ENCODE measurements at regions not wholly inside any gene's neighbourhood (a gene's known extent, or its start where the extent isn't known, plus 50 kb on each side); places are given as distances from the start of the nearest gene placed in this dataset.
"Not testable (repeated sequence)": the region's sequence is repeated elsewhere in the genome, so short reads cannot be mapped to it uniquely, and the experiment has no call there.

DNA sequence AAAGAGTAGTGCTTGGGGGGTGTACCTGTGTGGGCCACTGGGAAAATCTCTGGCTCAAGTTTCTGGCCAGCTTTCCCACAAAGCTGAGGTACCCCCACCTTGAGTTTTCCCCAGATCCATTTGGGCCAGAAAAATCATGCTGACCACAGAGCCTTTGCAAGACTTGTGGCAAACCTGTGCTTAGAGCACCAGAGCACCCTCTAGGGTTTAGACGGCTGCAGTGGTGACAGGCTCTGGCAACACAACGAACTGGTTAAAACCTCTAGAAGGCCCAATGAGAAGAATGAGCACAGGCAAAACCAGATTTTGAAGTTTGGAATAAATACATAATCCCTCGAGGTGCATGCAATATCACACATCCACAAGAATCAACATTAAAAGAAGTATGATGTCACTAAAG is 290.7 kb upstream of the FOLH1 start:
- no peak for DNase-seq

- no peak for DNase-seq
Observed at GRCh38 chr11:49505231-49505630, 296.8 kb upstream of the FOLH1 start.

DNA sequence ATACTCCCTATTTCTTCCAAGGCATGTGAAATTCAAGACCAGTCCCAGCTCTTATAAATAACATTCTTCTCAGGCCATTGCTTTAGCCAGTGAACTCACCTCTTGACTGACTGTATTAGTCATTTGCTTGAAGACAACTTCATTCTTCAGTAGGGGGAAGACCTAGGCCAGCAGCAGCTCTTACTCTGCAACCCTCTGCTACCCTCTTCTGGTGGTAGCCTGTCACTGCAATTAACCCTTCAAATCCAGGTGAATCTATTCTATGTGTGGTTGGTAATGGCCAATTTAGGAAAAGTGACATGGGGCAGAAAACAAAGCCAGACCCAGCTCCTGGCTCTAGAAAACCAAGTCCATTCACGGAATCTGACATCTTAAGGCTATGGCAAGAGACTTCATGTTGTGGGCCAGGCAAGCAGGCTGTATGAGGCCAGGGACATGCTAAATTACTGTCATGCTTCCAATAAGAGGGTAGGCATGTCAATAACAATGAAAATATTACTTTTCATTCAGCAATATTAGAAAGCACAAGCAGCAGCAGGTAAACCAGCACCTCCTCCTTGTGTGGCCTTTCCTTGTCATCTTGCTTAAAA is 317.9 kb upstream of the FOLH1 start:
- peak in 1 of 2 experiments; percentile 16 for DNase-seq

DNA sequence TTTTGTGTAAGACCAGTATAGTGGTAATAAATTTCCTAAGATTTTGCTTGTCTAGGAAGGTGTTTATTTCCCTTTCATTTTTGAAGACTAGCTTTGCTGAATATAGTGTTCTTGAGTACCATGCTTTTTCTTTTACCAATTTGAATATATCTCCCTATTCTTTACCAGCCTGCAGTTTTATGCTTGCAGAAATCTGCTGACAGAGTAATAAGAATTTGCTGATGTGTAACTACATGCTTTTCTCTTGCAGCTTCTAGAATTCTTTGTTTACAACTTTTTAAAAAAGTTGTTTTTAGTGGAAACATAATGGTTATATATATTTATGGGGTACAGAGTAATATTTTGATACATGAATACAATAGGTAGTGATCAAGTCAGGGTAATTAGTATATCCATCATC is 324.8 kb upstream of the FOLH1 start:
- DNase-seq: no peak

DNA sequence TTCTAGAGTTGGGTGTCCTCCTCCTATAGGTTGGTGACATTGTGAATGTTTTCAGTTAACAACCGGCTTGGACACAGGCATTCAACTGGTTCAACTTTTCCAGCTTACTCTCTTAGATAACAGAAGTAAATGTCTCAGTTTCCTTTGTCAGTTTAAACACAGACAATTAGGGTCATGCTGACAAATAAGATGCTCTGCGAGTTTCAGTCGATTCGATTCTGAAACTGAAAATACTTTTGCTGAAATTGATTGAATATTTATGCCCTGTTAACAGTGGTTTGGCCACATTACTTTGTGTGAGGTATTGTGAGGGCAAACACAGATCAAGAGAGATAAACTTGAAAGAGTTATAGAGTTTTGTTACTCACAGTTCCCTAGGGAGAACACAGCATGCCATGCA is 330.5 kb upstream of the FOLH1 start:
- not testable (repeated sequence) for DNase-seq

- DNase-seq: not testable (repeated sequence)
Observed at GRCh38 chr11:49558261-49558847, 350.0 kb upstream of the FOLH1 start.

GRCh38 chr11:49560593-49560992 is 352.2 kb upstream of the FOLH1 start:
- DNase-seq: not testable (repeated sequence)

DNA sequence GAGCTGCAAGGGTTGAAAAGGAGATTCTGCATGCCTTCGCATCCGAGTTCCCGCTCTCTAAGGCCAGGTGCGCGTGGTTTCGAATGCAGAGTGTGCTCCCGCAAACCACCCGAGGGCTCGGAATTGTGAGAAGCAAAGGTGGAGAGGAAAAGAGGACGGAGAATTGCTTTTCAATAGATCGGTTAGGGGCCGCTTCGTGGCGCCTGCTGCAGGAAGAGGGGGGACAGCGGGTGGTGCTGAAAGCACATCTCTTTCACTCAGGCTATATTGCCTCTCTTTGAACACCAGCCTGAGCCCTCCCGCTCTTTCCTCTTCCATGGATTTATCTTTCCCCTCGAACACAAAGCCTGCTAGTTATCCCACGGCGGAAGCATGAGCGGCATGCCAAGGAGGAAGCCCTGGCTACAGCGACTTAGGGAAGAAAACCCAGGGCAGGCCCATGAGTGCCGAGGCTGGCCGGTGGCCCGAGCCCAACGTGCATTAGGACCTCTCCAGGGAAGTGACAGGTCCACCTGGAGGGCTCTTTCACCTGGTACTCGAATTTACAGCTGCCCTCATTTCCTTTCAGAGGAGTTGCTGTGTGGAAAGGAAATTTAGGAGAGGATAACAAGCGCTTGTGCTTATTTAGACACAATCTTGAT is 353.0 kb upstream of the FOLH1 start:
- not testable (repeated sequence) for DNase-seq

- not testable (repeated sequence) for DNase-seq
Observed at GRCh38 chr11:49562262-49562661, 353.9 kb upstream of the FOLH1 start.

DNA sequence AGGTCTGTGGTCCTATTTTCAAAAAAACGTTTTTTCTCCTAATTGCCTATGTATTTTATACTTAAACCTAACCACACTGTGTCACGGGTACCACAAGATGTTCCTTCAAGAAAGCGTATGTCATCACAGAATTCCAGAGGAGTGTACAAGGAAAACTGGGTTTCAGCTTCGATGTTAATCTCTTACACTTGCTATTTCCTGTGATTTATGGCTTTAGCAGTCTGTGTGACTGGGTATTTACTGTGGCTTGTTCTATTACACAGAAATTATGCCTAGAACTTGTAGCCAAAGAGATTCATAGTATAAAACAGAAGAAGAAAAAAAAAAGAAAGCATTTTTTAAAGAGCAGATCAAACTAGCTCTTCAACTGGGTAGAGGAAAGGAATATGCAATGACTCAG is 371.1 kb upstream of the FOLH1 start:
- not testable (repeated sequence) for DNase-seq

- DNase-seq: not testable (repeated sequence)
Observed at GRCh38 chr11:49585495-49585894, 366.7 kb upstream of the OR4C13 start.

DNA sequence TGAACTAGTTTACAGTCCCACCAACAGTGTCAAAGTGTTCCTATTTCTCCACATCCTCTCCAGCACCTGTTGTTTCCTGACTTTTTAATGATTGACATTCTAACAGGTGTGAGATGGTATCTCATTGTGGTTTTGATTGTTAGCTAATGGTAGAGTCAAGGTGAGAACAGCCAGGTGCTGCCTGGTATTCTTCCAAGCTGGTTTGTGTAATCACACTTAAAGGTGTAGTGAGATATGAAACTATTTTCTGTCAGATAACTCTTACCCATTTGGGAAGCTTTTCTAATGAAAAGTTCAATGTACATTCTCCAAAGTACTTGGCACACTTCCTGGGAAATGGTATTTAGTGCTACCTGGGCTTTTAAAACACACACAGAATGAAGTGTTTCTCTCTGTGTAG is 343.3 kb upstream of the OR4C13 start:
- not testable (repeated sequence) for DNase-seq

- DNase-seq: not testable (repeated sequence)
Observed at GRCh38 chr11:49623872-49624271, 328.3 kb upstream of the OR4C13 start.

DNA sequence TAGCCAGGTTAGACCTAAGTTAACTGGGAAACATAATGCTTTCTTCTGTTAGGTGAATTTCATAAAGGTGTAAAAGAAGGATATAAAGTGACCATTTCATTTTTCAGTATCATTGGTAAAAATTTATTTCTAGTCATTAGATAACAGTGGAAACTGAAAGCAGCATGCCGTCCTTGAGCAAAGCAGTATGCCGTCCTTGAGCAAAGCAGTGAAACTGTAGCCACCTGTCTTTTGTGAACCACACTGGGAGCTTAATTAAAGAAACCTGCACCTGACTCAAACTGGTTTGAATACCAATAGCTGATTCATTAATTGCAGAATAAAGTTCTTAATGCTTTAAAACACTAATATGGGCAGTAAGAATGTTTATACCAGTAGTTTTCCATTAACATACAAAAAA is 281.5 kb upstream of the OR4C13 start:
- DNase-seq: not testable (repeated sequence)

- DNase-seq: not testable (repeated sequence)
Observed at GRCh38 chr11:49702121-49702520, 250.1 kb upstream of the OR4C13 start.

DNA sequence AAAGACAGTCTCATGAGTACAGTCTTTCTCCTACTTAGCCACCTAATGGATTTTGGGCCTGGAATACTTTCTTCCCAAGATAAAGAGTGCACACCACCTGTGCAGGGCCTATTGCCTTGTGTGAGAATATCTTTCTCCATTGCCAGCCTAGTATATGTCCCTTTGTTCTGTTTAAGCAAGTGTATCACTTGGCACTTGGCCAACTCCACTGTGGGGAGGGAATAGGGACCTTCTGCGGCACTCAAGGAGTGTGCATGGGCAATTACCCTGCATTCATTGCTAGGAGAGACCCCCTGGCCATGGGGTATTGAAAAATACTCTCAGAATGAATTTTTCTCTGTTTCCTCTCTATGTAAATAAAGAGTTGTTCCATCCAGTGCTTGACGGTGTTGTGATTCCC is 201.7 kb upstream of the OR4C13 start:
- not testable (repeated sequence) for DNase-seq

DNA sequence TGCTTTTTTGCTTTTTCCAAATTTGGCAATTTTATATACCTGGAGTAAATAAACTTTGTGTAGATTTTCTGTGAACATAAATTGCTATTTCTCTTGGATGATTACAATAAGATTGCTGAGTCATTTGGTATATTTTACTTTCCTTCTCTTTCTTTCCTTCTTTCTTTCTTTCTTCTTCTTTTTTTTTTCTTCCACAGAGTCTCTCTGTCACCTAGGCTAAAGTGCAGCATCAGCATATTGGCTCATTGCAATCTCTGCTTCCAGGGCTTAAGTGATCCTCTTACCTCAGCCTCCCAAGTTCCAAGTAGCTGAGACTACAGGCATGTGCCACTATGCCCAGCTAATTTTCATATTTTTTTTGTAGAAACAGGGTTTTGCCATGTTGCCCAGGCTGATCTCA is 201.2 kb upstream of the OR4C13 start:
- not testable (repeated sequence) for DNase-seq

DNA sequence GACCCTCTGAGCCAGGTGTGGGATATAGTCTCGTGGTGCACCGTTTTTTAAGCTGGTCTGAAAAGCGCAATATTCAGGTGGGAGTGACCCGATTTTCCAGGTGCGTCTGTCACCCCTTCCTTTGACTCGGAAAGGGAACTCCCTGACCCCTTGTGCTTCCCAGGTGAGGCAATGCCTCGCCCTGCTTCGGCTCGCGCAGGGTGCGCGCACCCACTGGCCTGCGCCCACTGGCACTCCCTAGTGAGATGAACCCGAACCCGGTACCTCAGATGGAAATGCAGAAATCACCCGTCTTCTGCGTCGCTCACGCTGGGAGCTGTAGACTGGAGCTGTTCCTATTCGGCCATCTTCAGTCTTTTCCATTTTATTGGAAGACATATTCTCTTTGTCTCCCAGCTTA is 171.4 kb upstream of the OR4C13 start:
- not testable (repeated sequence) for DNase-seq

GRCh38 chr11:49782000-49782399 is 170.2 kb upstream of the OR4C13 start:
- not testable (repeated sequence) for DNase-seq

GRCh38 chr11:49783841-49784240 is 168.3 kb upstream of the OR4C13 start:
- DNase-seq: not testable (repeated sequence)

DNA sequence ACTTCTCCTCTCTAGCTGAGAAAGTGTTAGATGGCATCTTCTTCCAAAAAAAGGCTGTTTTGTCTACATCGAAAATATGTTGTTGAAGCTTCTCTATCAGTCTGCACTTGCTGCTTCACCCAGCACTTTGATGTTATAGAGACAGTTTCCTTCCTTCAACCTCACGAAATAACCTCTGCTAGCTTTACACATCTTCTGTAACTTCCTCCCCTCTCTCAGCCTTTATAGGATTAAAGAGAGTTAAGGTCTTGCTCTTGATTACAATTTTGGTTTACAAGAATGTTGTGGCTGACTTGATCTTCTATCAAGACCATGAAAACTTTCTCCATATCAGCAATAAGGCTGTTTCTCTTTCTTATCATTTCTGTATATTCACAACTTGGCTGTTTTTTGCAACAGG is 162.4 kb upstream of the OR4C13 start:
- DNase-seq: not testable (repeated sequence)

DNA sequence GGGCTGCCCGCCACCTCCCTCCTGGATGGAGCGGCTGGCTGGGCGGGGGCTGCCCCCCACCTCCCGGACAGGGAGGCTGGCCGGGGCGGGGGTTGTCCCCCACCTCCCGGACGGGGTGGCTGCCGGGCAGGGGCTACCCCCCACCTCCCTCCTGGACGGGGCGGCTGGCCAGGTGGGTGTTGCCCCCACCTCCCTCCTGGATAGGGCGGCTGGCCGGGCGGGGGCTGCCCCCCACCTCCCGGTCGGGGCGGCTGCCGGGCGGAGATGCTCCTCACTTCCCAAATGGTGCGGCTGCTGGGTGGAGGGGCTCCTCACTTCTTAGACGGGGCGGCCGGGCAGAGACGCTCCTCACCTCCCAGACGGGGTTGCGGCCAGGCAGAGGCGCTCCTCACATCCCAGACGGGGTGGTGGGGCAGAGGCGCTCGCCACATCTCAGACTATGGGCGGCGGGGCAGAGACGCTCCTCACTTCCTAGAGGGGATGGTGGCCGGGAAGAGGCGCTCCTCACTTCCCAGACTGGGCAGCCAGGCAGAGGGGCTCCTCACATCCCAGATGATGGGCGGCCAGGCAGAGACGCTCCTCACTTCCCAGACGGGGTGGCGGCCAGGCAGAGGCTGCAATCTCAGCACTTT is 153.9 kb upstream of the OR4C13 start:
- DNase-seq: not testable (repeated sequence)

DNA sequence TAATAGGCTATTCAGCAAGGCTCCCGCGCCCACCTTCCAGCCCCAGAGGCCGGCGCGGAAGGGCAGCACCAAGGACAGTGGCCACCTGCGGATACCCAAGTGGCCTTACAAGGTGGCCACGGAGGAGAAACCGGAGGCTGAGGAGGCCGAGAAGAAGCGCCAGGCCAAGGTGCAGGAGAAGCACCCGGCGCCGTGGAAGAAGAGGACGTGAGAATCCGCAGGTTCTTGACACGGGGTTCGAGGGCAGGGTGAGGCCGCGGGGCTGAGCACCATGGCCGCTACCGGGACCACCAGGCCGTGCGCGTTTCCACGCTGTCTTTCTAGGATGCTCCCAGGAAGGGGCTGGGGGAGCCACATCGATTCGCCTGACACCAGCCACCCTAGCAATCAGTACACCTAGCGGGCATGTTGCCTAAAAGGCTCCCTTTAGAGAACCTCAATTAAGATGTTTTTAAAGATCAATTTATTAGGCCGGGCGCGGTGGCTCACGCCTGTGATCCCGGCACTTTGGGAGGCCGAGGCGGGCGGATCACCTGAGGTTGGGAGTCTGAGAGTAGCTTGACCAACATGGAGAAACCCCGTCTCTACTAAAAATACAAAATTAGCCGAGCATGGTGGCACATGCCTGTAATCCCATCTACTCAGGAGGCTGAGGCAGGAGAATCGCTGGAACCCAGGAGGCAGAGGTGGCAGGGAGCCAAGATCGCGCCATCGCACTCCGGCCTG is 134.3 kb upstream of the OR4C13 start:
- DNase-seq: not testable (repeated sequence)
